ENCODE measurements at regions not wholly inside any gene's neighbourhood (a gene's known extent, or its start where the extent isn't known, plus 50 kb on each side); places are given as distances from the start of the nearest gene placed in this dataset.

DNA sequence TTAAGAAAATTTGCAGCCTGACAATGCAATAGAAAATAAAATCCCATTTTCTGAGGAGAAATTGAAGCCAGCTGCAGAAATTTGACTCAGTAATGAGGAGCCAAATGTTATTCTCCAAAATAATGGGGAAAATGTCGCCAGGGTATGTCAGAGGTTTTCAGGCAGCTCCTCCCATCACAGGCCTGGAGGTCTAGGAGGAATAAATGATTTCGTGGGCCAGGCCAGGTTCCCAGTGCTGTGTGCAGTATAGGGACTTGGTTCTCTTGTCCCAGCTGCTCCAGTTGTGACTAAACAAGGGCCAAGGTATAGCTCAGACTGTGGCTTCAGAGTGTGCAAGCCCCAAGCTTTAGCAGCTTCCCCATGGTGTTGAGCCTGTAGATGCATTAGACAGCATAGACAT is 1240.8 kb upstream of the ADGRB3 start:
- DNase-seq (ENCODE audit: low spot score) = no peak
- no peak for ATAC-seq (ENCODE audit: low FRiP score)
- no peak for TF ChIP-seq CTCF (IDR thresholded peaks at IDR 0.05)

- TF ChIP-seq CTCF (IDR thresholded peaks at IDR 0.05) = no peak
- DNase-seq (ENCODE audit: low spot score) (no peak), ATAC-seq (ENCODE audit: low FRiP score) (no peak)
Observed at GRCh38 chr6:67393356-67393755, 1241.7 kb upstream of the ADGRB3 start.

GRCh38 chr6:67391955-67392354 is 1243.1 kb upstream of the ADGRB3 start:
- ATAC-seq (ENCODE audit: low FRiP score) (no peak), DNase-seq (ENCODE audit: low spot score) (no peak)
- TF ChIP-seq CTCF (IDR thresholded peaks at IDR 0.05) = no peak

DNA sequence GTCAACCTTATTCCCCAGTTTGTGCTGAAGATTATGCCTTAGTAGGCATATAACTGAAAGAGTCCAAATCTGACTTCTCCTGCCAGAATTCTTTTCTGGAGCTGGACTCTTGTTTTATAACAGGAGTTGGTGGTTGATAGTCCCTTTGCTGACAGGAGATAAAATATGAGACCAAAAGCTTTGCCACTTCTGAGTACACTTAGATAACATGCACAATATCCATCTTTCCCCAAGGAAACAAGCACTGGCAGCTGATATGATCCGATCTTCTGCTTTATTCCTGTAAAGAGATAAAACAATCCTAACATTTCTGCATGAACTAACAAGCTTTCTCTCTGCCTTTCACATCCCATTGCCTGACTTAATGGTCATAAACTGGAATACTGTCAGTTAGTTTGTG is 1265.4 kb upstream of the ADGRB3 start:
- DNase-seq (ENCODE audit: low spot score) = no peak
- ATAC-seq (ENCODE audit: low FRiP score) = no peak
- TF ChIP-seq CTCF (IDR thresholded peaks at IDR 0.05) = no peak

GRCh38 chr6:67362976-67363375 is 1272.1 kb upstream of the ADGRB3 start:
- TF ChIP-seq CTCF (IDR thresholded peaks at IDR 0.05) = no peak
- DNase-seq (ENCODE audit: low spot score) = no peak
- no peak for ATAC-seq (ENCODE audit: low FRiP score)

DNA sequence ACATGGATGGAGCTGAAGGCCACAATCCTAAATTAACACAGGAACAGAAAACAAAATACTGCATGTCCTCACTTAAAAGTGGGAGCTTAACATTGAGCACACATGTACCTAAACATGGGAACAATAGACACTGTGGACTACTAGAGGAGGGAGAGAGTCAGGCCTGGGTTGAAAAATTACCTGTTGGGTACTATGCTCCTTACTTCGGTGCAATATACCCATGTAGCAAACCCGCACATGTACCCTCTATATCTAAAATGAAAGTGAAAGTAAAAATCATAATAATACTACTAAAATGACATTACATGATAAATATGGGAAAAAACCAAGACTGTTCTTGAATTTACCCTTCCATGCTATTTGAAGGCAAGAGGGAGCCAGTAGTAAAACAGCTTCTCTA is 1273.8 kb upstream of the ADGRB3 start:
- no peak for ATAC-seq (ENCODE audit: low FRiP score)

GRCh38 chr6:67358241-67358640 is 1276.8 kb upstream of the ADGRB3 start:
- ATAC-seq (ENCODE audit: low FRiP score) = no peak

More for the DNA sequence above, 1273.8 kb upstream of the ADGRB3 start:
- no peak for TF ChIP-seq CTCF (IDR thresholded peaks at IDR 0.05)
- no peak for DNase-seq (ENCODE audit: low spot score)

More at GRCh38 chr6:67358241-67358640, 1276.8 kb upstream of the ADGRB3 start:
- no peak for TF ChIP-seq CTCF (IDR thresholded peaks at IDR 0.05)
- DNase-seq (ENCODE audit: low spot score) = no peak
